Progenitor cell of endocrine pancreas (in vitro differentiated cells): ENCODE measurements at regions not wholly inside any gene's neighbourhood (a gene's known extent, or its start where the extent isn't known, plus 50 kb on each side); places are given as distances from the start of the nearest gene placed in this dataset.

Experiments
- DNase-seq: peaks from one replicate; pipeline ENCODE4 v3.0.0; 2021; ENCODE audit warnings: low spot score; ENCODE audit not compliant: unreplicated experiment
- H3K27ac Mint-ChIP-seq: 2 replicates; pipeline ENCODE4 v1.8.0; 2021; ENCODE audit warnings: mild to moderate bottlenecking, moderate library complexity, mixed read lengths
- H3K27me3 Mint-ChIP-seq: 2 replicates; pipeline ENCODE4 v1.8.0; 2021; ENCODE audit warnings: mixed read lengths
- H3K36me3 Mint-ChIP-seq: 2 replicates; pipeline ENCODE4 v1.8.0; 2022; ENCODE audit warnings: mixed read lengths; ENCODE audit not compliant: insufficient read depth
- H3K4me1 Mint-ChIP-seq: 2 replicates; pipeline ENCODE4 v1.8.0; 2021; ENCODE audit warnings: low read depth, mixed read lengths
- H3K4me3 Mint-ChIP-seq: 2 replicates; pipeline ENCODE4 v1.8.0; 2021; ENCODE audit warnings: low read depth, mild to moderate bottlenecking, moderate library complexity, mixed read lengths
- H3K9me3 Mint-ChIP-seq: 2 replicates; pipeline ENCODE4 v1.8.0; 2021; ENCODE audit warnings: low read depth, mixed read lengths
- CTCF ChIP-seq: fragments of 200-600 bp; sonication (generic); IDR thresholded peaks from one replicate; pipeline ENCODE4 v1.5.0; 2021; ENCODE audit warnings: antibody characterized with exemption, mild to moderate bottlenecking; ENCODE audit not compliant: unreplicated experiment

GRCh38 chr11:33575311-33575710 is 125.3 kb downstream of the C11orf91 start:
- Mint-ChIP-seq H3K27me3 (no peaks in the 10 kb centered on the region), H3K36me3 (peaks cover 10% of the 10 kb centered on the region), H3K27ac (no peak overlapping the region), H3K4me3 (no peak overlapping the region), H3K4me1 (no peaks in the 10 kb centered on the region), H3K9me3 (peaks cover 12% of the 10 kb centered on the region)
- no peak for DNase-seq
- no peak for TF ChIP-seq CTCF

GRCh38 chr11:33574331-33574730 is 126.3 kb downstream of the C11orf91 start:
- DNase-seq = no peak
- H3K9me3 Mint-ChIP-seq = peaks cover 12% of the 10 kb centered on the region
- peaks cover 10% of the 10 kb centered on the region for H3K36me3 Mint-ChIP-seq
- H3K27ac Mint-ChIP-seq = no peak overlapping the region
- H3K4me1 Mint-ChIP-seq = no peaks in the 10 kb centered on the region
- no peak overlapping the region for H3K4me3 Mint-ChIP-seq
- TF ChIP-seq CTCF = no peak
- no peaks in the 10 kb centered on the region for H3K27me3 Mint-ChIP-seq

- Mint-ChIP-seq H3K4me3 (no peak overlapping the region), H3K36me3 (peaks cover 10% of the 10 kb centered on the region), H3K27me3 (no peaks in the 10 kb centered on the region), H3K27ac (no peak overlapping the region), H3K9me3 (peaks cover 12% of the 10 kb centered on the region), H3K4me1 (no peaks in the 10 kb centered on the region)
- DNase-seq = no peak
- TF ChIP-seq CTCF = no peak
Measured at GRCh38 chr11:33569333-33569732, 131.3 kb downstream of the C11orf91 start.

- no peaks in the 10 kb centered on the region for H3K4me1 Mint-ChIP-seq
- DNase-seq = no peak
- H3K9me3 Mint-ChIP-seq = peaks cover 4% of the 10 kb centered on the region
- H3K36me3 Mint-ChIP-seq = peaks cover 5% of the 10 kb centered on the region
- no peak for TF ChIP-seq CTCF
- H3K27ac Mint-ChIP-seq = no peak overlapping the region
- no peak overlapping the region for H3K4me3 Mint-ChIP-seq
- no peaks in the 10 kb centered on the region for H3K27me3 Mint-ChIP-seq
Measured at GRCh38 chr11:33567004-33567403, 133.6 kb downstream of the C11orf91 start.

GRCh38 chr11:33564856-33565453 is 135.7 kb downstream of the C11orf91 start:
- no peaks in the 10 kb centered on the region for H3K36me3 Mint-ChIP-seq
- H3K4me3 Mint-ChIP-seq = no peak overlapping the region
- TF ChIP-seq CTCF = no peak
- no peak for DNase-seq
- no peaks in the 10 kb centered on the region for H3K9me3 Mint-ChIP-seq
- no peak overlapping the region for H3K27ac Mint-ChIP-seq
- no peaks in the 10 kb centered on the region for H3K27me3 Mint-ChIP-seq
- no peaks in the 10 kb centered on the region for H3K4me1 Mint-ChIP-seq
